ENCODE measurements at regions not wholly inside any gene's neighbourhood (a gene's known extent, or its start where the extent isn't known, plus 50 kb on each side); places are given as distances from the start of the nearest gene placed in this dataset.

DNA sequence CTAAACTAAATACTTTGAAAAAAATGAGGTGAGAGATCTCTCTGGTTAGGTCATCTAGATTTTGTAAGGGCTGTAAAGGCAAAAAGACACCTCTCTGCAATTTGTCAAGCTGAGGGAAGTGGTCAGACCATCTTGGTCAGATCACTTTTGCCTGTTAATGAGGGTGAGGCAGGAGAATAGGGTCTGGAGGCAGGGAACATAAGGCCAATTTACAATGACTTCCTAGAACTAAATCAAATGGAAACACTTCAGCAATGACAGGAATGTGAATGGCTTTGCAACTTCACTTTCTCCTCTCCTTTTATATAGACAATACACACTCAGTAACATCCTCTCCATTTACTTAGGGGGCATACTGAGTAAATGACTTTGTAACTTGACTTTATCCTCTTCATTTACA, 1653.4 kb downstream of the SLITRK5 start:
- H3K27me3 ChIP-seq (replicated peaks; ENCODE audit: insufficient read depth, low read depth, low read length, poor library complexity), result no peaks in the 10 kb centered on the region
- BruUV-seq (replicated peaks), result no TSS peak
- no peaks in the 10 kb centered on the region for H3K36me3 ChIP-seq (ENCODE audit: insufficient read depth, low read length, poor library complexity, severe bottlenecking)
- H3K4me1 ChIP-seq (ENCODE audit: insufficient read depth, low read length, poor library complexity, severe bottlenecking), result no peaks in the 10 kb centered on the region
- intact Hi-C loops (cut with micrococcal nuclease; ENCODE audit: unreplicated experiment), result no loop called here
- CTCF ChIA-PET, result no interaction called here
- DNase-seq (ENCODE audit: low spot score), result no peak
- no peak overlapping the region for H3K4me3 ChIP-seq (ENCODE audit: low read depth, low read length, poor library complexity, severe bottlenecking)
- H3K9me3 ChIP-seq (ENCODE audit: low read depth, low read length, poor library complexity, severe bottlenecking), result no peaks in the 10 kb centered on the region
- no peak for TF ChIP-seq EZH2 (IDR thresholded peaks at IDR 0.05; ENCODE audit: borderline replicate concordance, low read depth, low read length, poor library complexity, severe bottlenecking)
- POLR2A ChIA-PET (ENCODE audit: low non-redundant PET), result no interaction called here
- no peak overlapping the region for H3K27ac ChIP-seq (ENCODE audit: low read depth, low read length, poor library complexity, severe bottlenecking)

- H3K27ac ChIP-seq (ENCODE audit: low read depth, low read length, poor library complexity, severe bottlenecking), result no peak overlapping the region
- ChIA-PET POLR2A (ENCODE audit: low non-redundant PET) (no interaction called here), CTCF (no interaction called here)
- H3K36me3 ChIP-seq (ENCODE audit: insufficient read depth, low read length, poor library complexity, severe bottlenecking), result no peaks in the 10 kb centered on the region
- no peaks in the 10 kb centered on the region for H3K27me3 ChIP-seq (replicated peaks; ENCODE audit: insufficient read depth, low read depth, low read length, poor library complexity)
- DNase-seq (ENCODE audit: low spot score), result no peak
- no TSS peak for BruUV-seq (replicated peaks)
- TF ChIP-seq, protein P1, sequence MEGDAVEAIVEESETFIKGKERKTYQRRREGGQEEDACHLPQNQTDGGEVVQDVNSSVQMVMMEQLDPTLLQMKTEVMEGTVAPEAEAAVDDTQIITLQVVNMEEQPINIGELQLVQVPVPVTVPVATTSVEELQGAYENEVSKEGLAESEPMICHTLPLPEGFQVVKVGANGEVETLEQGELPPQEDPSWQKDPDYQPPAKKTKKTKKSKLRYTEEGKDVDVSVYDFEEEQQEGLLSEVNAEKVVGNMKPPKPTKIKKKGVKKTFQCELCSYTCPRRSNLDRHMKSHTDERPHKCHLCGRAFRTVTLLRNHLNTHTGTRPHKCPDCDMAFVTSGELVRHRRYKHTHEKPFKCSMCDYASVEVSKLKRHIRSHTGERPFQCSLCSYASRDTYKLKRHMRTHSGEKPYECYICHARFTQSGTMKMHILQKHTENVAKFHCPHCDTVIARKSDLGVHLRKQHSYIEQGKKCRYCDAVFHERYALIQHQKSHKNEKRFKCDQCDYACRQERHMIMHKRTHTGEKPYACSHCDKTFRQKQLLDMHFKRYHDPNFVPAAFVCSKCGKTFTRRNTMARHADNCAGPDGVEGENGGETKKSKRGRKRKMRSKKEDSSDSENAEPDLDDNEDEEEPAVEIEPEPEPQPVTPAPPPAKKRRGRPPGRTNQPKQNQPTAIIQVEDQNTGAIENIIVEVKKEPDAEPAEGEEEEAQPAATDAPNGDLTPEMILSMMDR (conservative IDR thresholded peaks at IDR 0.05; ENCODE audit: low read depth, low read length), result no peak
- no peak for TF ChIP-seq EZH2 (IDR thresholded peaks at IDR 0.05; ENCODE audit: borderline replicate concordance, low read depth, low read length, poor library complexity, severe bottlenecking)
- H3K9me3 ChIP-seq (ENCODE audit: low read depth, low read length, poor library complexity, severe bottlenecking), result no peaks in the 10 kb centered on the region
- H3K4me1 ChIP-seq (ENCODE audit: insufficient read depth, low read length, poor library complexity, severe bottlenecking), result no peaks in the 10 kb centered on the region
- intact Hi-C loops (cut with micrococcal nuclease; ENCODE audit: unreplicated experiment), result no loop called here
- H3K4me3 ChIP-seq (ENCODE audit: low read depth, low read length, poor library complexity, severe bottlenecking), result no peak overlapping the region
These were observed 1672.0 kb downstream of the SLITRK5 start for GRCh38 chr13:89343165-89343564.

DNA sequence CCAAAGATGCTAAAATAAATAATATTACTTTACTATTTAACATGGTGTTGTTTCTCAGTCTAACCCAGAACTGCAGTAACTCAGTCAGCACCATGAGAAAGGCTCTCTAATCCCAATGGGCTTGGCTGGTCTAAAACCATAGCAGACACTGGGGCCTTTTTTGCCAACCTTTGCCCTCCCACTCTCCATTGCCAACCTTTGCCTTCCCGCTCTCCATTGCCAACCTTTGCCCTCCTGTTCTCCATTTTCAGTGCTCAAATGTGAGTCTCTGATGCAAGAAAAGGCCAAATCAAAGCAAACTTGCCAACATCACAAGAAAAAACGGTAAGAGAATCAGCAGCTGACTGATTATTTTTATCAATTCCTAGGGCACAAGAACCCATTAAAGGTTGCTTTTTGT, 1681.2 kb downstream of the SLITRK5 start:
- no peak for DNase-seq (ENCODE audit: low spot score)
- CTCF ChIA-PET, result no interaction called here

DNA sequence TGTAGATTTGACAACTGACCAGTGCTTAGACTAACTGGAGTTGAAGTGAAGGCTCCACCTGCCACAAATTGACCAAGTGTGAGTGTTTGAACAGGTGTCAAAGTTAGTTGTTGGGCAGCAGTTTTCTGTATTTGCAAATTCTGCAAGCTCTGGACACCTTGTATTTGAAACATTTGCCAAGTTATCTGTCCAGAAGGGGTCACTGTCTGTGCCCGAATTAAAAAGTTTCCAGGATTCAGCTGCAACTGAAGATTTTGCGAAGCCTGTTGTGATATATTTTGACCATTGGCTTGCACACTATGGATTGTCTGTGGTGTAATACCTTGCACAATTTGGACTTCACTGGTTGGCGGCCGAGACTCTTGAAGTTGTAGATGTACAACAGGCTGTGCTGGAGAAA, 1690.7 kb downstream of the SLITRK5 start:
- intact Hi-C loops (cut with micrococcal nuclease; ENCODE audit: unreplicated experiment), result no loop called here
- no TSS peak for BruUV-seq (replicated peaks)
- TF ChIP-seq EZH2 (IDR thresholded peaks at IDR 0.05; ENCODE audit: borderline replicate concordance, low read depth, low read length, poor library complexity, severe bottlenecking), result no peak
- TF ChIP-seq, protein P1 (conservative IDR thresholded peaks at IDR 0.05; ENCODE audit: low read depth, low read length), result 0 out of 2 replicates have a peak, but pooled peaks have one; percentile 30
- CTCF ChIA-PET, result interaction anchor here (0.6 kb wide), 1 partner anchor 334 kb away, joined by 3 read pairs; no protein-coding TSS in a partner anchor
- POLR2A ChIA-PET (ENCODE audit: low non-redundant PET), result interaction anchor here (0.6 kb wide), 1 partner anchor 138 kb away, joined by 4 read pairs; no protein-coding TSS in a partner anchor
- no peaks in the 10 kb centered on the region for H3K9me3 ChIP-seq (ENCODE audit: low read depth, low read length, poor library complexity, severe bottlenecking)
- no peaks in the 10 kb centered on the region for H3K36me3 ChIP-seq (ENCODE audit: insufficient read depth, low read length, poor library complexity, severe bottlenecking)
- H3K4me3 ChIP-seq (ENCODE audit: low read depth, low read length, poor library complexity, severe bottlenecking), result no peak overlapping the region
- H3K27ac ChIP-seq (ENCODE audit: low read depth, low read length, poor library complexity, severe bottlenecking), result no peak overlapping the region
- no peaks in the 10 kb centered on the region for H3K4me1 ChIP-seq (ENCODE audit: insufficient read depth, low read length, poor library complexity, severe bottlenecking)
- peak; percentile 13 for DNase-seq (ENCODE audit: low spot score)
- H3K27me3 ChIP-seq (replicated peaks; ENCODE audit: insufficient read depth, low read depth, low read length, poor library complexity), result no peaks in the 10 kb centered on the region

More for the DNA sequence above, 1681.2 kb downstream of the SLITRK5 start:
- TF ChIP-seq, protein P1 (conservative IDR thresholded peaks at IDR 0.05; ENCODE audit: low read depth, low read length), result no peak
- TF ChIP-seq EZH2 (IDR thresholded peaks at IDR 0.05; ENCODE audit: borderline replicate concordance, low read depth, low read length, poor library complexity, severe bottlenecking), result no peak
- POLR2A ChIA-PET (ENCODE audit: low non-redundant PET), result no interaction called here
- H3K27ac ChIP-seq (ENCODE audit: low read depth, low read length, poor library complexity, severe bottlenecking), result no peak overlapping the region
- H3K27me3 ChIP-seq (replicated peaks; ENCODE audit: insufficient read depth, low read depth, low read length, poor library complexity), result no peaks in the 10 kb centered on the region
- no peaks in the 10 kb centered on the region for H3K36me3 ChIP-seq (ENCODE audit: insufficient read depth, low read length, poor library complexity, severe bottlenecking)
- BruUV-seq (replicated peaks), result no TSS peak
- no peaks in the 10 kb centered on the region for H3K4me1 ChIP-seq (ENCODE audit: insufficient read depth, low read length, poor library complexity, severe bottlenecking)
- intact Hi-C loops (cut with micrococcal nuclease; ENCODE audit: unreplicated experiment), result no loop called here
- no peak overlapping the region for H3K4me3 ChIP-seq (ENCODE audit: low read depth, low read length, poor library complexity, severe bottlenecking)
- H3K9me3 ChIP-seq (ENCODE audit: low read depth, low read length, poor library complexity, severe bottlenecking), result no peaks in the 10 kb centered on the region

All from A673 (cell line).